Retina (tissue), 1 donor: ENCODE measurements at regions not wholly inside any gene's neighbourhood (a gene's known extent, or its start where the extent isn't known, plus 50 kb on each side); places are given as distances from the start of the nearest gene placed in this dataset.
A peak's percentile ranks its signal among the peaks of the same experiment; 100 is the strongest.

Source experiments
- DNase-seq: peaks from one replicate; pipeline ENCODE4 v3.0.0-alpha.2; 2016

DNA sequence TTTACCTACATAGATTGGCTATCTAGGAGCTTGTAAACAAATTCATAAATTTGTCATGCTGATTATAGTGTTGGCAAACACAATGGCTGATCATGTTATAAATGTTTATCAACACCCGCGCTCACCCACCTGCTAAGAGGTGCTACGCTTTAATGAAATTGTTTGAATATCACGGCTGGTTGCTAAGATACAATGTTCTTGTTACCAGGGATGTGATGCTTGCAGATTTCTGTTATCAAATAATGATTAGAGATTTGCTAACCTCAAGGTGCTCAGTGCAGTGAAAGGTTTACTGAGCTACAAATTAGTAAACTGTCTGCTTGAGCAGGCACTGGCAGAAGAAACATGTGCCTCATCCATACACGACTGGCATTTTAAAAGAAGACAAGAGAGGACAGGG lies 160.0 kb upstream of the ZEB2 start:
- no peak for DNase-seq

DNA sequence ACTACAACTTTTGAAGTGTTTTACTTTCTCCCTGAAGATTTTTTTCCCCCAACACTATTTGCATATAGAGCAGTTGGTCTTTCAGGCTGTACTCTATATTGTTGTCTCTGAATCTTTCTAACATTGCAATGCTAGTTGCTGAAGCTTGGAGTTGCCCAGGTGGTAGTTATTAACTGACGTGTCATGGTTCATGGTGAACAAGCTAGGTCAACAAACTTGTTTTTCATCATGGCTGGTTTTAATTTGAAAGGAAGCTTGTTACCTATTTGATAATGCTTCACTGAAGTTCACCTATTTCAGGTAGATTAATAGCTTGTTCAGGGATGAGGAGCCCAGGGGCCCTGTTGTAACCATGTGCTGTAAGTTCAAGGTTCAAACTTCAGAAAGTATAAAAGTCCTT lies 158.8 kb upstream of the ZEB2 start:
- no peak for DNase-seq

DNA sequence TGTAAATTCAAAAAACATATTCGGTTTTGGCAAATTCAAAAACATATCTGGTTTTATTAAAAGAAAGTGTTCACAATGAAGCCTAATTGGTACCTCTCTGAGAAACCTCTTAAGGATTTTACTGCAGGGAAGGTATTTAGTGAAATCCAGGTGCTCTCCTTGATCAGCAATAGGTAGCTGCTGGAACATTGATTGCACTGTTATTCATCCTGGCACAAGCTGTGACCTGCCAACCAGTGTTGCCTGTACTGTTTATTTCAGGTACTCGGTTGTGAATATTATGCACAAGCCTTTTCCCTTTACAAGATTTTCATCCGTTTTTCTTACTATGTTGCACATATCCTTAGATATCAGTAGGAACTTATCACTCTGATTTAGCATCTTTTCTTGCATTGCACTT lies 155.8 kb upstream of the ZEB2 start:
- no peak for DNase-seq

DNA sequence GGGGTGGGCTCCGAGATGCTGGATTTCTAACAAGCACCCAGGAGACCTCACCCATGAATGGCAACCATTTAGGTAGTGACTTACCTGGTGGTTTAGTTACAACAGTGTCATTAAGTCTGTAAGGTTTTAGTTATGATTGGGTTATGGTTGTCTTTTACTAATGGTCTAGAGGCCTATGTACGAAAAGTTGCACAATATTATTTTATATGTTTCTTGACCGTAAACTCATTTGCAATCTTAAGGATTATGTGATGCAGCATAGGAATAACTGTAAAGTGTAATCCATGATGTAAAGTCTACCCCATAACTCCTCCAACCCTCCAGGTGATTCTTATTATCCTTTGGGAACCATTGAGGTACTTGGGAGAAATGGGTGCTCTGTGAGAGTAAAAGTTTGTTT lies 155.4 kb upstream of the ZEB2 start:
- DNase-seq, result no peak

DNA sequence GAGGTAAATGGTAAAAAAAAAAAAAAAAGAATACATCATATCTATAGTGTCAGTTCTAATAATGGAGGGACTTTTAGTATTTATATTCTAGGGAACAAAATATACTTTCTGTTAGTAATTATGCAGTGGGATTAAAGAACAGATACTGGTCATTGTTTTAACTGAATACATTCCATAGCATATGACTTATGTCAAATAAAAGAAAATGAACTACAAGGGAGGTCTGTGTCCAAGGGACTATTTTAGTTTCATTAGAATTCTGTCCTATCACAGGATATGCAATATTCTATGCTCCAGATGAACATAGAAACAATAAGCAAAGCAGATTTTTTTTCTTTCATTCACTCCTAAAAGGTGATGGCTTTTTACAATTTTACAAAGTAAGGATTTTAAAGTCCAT lies 154.2 kb upstream of the ZEB2 start:
- DNase-seq, result no peak

DNA sequence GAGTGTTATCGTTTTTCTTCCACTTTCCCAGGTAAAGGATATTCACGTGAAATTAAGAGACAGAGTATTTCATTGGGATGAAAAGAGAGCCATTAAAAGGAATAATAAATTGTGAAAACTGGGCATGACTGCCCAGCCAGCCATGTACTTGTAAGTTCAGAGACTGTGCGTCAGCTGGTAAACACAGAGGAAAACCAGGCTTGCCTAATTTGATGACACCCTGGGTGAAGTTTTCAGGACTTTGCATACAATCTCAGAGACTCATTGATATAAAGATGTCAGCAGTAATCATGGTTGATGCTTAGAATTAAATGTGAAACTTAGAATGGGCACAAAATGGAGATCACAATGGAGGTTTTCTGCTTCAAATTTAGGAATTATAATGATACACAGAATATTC lies 153.5 kb upstream of the ZEB2 start:
- no peak for DNase-seq

DNA sequence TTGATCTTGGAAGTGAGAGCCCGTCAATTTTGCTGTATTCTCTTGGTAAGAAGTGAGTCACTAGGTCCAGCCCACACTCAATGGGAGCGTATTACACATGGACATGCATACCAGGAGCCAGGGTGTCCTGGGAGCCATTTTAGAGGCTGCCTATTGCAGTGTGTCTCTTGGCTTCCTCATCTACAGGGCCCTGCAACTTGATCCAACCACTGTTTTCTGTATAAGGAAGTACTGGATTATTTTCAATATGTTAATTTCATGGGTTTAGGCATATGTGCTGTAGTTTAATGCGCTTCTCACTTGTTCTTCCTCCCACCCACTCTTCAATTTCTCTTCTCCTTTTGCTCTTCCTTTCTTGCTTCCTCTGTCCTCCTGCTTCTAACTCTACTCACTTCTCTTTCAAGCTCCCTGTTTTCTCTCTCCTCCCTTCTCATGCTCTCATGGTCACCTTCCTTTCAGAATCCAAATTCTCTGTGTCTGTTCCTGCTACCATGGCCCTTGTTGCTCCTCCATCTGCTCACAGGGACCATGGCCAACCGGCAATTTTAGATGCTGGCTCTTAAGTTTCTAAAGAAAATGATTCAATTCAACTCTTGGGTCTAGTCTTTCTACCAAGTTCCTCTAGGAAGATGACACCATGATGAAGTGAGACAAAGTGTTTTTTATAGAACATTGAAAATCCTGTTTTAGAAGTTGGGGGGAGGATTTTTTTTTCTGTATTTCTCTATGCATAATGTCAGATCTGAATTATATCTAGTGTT lies 152.0 kb upstream of the ZEB2 start:
- no peak for DNase-seq

DNA sequence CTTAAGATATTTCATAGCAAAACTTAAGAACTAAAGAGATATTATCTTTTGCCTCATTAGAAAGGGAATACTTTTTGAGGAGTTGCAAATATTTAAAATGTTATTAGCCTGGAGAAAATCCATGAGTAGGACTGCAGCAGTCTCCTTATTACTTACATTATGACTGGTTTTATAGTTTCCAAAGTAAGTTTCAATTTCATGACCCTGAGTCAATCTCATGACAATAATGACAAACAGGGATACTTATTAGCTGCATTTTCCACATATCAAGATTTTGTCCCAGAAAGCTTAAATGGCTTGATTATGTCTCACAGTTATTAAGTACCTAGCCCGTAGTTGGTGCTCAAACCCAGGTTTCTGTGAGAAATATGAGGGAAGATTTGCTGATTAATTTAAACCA lies 150.8 kb upstream of the ZEB2 start:
- no peak for DNase-seq

DNA sequence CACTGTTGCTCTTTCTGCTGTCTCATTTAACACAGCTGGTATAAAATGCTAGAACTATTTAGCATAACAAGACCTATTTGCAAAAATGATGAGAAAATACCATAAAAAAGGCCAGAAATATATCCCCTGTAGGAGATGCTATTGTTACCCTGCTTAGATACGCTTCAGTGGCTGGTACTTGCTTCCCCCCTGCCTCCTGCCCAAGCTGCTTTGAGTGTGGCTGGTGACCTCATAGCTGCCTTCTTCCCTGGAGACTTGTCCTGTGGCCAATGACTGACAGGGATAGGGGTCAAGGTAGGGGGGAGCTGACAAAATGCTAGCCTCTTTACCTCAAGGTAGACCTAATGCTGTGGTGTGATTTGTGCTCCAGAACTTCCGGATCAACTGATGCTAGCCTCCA lies 150.2 kb upstream of the ZEB2 start:
- peak; percentile 23 for DNase-seq

DNA sequence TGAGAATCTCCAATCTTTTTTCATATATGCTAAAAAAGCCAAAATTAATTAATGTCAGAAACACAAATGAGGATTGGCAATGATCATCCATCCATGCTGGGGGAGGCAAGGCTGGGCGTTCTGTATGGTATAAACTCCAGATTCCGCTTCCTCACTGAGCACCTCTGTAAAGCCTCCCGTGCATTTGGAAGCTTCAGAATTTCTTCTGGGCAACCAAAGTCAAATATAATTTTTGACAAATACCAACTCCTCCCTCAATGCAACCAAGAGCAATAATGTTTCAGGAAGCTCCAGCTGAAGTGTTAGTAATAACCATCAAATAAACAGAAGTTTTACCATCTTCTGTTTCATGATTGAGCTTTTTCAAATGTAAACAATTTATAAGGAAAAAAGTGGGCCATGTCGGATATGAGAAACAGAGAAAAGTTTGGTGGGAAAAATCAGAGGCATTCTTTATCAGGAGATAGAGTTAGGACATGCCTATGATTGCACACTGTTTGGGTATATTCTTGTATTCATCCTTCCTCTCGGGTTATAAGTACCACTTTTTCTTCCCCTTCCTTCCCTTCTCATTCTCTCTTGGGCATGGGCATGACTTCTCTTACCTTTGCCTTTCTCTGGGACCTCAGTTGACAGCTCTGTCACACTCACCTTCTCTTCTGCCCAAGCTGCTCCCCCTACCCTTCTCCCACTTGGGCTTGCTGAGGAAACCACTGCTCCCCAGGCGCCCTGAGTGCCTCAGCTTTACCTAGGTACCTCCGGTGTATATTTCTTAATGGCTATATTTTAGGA lies 149.5 kb upstream of the ZEB2 start:
- no peak for DNase-seq

DNA sequence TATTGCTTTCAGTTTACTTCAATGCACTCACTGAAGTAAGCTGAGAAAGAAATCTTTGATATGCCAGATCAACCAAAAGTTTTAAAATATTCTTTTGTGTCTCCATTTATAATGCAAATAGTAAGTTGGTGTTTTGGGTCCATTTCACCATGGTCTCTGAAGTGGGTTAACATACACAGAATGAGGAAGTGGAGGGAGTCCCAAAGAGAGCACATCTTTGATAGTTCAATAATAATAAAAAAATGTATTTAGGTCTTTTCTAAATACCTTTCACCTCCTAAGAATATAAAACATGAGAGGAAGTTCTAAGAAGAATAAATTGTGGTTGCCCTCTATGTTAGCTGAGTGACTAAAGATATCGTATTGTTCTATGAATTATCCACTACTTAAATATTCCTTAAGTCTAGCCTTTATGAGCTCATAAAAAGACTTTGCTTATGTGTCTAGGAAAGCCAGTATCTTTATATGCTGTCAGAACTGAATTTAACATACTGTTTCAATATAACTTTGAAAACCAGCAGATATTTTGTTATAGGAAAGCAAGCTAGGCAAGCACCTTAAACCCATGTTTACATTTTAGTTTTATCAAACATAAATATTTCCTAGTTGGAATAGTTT lies 148.7 kb upstream of the ZEB2 start:
- no peak for DNase-seq

DNA sequence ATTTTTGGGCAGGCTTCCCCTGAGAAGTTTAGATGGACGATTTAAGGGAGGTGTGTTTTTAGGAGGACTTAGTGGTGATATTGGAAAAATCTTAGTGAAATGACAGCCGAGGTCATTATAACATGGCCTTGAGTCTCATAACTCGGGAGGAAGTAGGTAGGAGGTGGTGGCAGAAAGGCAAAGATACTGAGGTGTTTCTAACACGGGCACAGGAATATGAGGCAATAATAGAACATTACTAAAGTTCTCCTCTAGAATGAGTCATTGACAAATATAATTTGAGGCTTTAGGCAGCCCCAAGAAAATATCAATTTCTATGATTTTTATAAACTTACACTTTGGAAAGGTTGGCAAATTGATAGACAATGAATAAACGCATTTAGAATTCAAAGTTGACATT lies 146.1 kb upstream of the ZEB2 start:
- DNase-seq, result no peak

DNA sequence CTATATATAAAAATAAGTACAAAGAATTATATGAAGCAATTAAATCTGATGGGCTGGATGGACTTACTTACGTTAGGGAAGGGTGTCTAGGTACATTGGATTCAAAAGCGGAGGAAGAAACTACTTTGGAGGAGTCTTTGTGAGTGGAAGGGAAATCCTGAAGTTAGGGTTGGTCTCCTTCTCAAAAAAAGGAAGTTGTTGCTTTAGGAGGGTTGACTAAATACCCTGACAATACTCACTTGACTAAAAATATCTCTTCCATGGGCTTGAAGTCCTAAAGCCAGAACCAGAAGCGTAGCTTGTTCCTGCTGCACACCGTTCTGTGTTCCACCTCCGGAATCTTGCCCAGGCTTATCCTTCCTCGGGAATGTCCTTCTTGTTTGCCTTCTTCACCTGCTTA lies 143.3 kb upstream of the ZEB2 start:
- DNase-seq, result no peak

DNA sequence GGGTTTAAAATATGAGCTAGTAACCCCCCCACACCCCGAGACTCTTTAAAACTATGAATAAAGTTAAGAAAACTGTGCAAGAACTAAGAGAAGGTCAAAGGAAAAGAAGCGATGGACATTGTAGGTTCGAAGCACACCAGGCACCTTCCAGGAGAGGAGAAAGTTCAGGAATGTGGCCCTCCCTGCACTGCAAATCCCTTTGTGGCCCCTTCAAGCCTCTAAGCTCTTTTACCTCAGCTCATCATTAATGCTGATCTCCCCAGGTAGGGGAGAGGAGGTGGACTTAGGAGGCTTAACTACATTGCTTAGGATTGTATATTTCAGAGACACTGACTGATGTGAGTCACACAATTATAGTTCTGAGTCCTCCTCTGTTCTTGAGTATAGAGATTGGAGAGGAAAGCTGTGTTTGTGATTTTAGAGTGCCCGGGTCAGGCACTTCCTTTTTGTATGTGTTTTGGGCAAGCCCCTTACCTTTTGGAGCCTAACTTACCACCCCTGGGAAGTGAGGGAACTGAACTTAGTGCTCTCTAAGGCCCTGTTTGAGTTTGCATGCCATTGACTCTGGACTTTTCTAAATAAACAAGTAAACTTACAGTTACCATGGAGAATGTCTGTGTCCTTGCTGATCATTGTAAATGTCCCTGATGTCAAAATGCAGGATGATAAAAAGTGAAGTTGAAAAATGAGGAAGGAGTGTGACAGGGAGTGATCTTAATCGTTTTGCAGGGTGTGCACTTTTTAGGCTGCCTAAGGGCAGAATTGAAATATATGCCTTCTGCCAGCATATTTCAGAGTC lies 140.8 kb upstream of the ZEB2 start:
- no peak for DNase-seq

DNA sequence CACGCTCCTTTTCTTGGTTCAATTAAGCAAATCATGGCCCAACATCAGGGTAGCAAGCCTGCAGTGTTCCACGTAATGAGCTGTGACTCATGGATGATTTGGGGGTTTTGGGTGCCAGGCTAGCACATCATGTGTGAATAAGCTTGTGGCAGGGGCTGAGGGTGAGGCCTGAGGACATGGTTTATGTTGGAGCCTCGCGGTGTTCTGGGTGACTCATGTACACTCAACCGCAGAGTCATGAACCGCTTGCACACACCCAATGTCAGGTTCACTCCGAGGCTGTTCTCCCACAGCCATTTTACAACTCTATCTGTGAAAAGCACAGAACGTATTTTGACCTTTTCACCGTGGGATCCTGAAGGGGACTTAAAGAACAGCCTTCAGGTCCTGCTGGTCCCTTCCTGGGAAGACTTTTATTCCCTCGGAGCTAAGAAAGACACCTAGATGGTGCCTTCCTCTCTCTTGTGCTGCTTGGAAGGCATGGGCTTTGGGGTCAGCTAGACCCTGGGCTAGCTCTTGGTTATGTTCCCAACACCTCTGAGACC lies 139.9 kb upstream of the ZEB2 start:
- DNase-seq, result no peak

DNA sequence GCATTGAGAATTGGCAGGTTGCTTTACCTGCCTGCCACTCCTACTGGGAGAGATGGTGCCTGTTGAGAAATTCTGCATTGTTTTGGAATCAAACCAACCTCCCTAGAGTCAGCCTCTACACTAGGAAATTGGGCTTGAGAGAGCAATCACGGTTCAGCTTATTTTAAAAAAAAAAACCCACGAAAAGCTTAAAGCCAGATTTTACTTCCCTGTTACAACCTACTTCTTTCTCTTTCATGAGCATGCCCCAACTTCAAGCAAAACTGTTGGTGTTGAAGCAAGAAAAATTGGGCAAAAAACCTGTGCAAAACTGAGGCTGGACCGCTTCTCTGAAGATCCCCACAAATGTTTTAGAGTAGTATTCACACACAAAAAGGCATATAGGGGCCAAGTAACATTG lies 134.6 kb upstream of the ZEB2 start:
- no peak for DNase-seq

DNA sequence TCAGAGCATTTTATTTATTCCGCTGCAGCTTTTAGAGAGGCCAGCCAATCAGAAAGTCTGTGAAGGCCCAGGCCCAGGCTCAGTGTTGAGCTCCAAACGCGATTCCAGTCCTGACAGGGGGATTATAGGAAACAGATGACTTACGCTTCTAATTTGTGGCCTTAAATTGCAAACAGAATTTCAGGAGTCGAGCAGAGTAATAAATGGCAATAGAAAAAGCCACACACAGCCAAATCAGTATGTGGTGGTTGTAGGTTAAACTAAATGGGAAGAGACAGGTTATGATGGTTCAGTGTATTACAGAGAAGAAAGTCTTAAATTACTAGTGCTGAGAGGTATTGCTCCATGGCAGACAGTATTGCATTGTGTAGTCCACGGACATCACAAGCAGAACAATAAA lies 131.0 kb upstream of the ZEB2 start:
- no peak for DNase-seq

DNA sequence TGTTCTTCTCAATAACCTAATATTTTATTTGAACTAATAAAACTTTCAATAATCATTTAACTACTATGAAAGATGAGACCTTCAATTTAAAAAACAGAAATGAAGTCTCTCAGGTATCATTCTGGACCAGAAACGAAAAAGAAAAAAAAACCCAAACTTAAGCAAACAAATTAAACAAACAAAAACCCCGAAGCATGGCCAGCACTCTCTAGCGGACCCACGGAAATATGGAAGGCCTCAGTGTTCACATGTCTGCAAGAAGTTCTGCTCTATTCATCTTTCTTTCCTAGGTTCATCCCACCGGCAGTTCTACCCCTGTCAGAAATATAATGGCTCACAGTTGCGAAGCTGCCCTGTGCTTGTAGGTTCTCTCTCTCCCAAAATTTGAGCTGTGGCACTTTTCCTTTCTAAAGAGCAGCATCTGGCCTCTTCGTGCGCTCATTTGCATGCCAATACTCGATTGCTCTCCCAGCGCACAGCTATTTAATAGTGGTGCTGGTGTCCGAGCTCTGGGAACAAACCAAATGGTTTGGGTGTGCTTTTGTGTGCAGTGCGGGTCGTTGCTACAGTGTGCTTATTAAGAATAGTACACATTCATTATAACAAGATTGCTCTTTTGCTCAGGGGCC lies 129.0 kb upstream of the ZEB2 start:
- peak; percentile 23 for DNase-seq

DNA sequence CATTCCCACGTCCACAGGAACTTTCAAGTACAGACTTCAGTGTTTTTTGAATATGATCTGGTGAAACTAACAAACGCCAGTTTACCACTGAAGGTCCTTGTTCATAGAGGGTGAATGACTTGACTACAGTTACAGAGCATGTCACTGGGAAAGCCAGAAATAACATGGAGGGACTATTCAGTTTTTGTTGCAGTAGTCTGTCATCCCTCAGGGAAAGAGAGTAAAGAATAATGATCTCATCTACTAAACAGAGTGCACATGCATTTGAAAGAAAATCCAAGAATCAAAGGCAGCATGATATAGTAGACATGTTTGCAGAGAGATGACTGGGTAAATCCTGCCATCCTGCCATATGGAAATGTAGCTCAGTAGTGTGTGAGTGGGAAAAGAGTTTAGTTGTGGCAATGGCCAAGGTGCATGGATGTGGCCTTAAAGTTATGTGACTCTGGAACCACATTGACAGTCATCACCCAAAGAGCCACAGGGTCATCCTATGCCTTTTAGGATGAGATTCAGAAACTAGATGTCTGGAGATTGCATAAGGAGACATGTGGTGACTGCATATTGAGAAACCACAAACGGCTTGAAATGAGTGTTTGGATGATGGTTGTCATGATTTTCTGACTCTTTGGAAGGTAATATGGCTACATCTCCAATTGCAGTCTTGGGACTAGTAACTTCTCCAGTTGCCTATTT lies 125.3 kb upstream of the ZEB2 start:
- no peak for DNase-seq

DNA sequence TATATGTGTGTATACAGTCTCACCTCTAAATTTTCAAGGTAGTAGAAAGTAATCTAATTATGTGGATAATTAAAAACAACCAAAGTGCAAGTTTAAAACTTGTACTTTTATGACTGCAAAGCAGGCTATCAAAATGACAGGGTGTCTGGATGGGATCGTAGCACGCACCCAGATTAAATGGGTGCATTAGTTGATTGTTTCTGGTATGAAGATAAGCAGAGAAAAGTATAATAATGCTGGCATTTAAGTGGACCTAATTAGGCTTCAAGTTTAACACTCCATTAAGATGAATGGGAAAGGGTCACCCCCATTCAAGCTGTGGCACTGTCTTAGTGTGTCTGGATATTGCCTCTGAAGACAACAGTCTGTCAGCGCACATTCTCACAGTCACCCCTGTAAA lies 124.6 kb upstream of the ZEB2 start:
- no peak for DNase-seq

DNA sequence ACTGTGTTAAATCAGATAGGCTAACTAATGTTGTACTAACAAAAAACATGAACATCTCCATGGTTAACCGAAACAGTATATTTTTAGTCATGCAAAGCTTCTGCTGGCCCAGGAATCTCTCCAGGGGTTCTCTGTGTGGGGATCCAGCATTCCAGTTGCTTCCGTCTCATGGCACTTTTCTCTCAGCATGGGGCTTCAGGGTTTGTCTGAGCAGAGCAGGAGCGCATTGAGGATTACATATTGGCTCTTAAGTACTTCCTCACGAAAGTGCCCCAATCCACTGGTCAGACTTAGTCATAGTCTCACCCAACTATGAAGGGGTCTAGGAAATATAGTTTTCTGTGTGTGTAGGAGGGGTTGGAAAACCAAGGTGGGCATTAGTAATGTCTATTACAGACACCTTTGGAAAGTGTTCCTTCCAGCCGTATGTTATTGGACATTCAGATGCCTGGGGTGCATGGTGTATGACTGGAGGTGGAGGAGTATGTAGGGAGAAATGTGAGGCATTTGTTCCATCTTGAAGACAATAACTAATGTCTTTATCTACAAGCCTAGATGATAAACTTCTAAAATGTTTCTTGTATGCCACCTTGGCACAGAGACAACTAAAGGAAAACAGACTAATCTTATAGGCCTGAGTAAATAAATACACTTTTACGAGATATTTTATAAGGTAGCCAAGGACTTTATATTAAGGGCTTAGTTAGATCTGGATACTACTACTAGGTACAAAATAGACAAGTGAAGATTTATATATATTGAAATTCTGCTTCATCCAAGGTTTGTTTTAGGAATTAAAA lies 123.8 kb upstream of the ZEB2 start:
- DNase-seq, result no peak
